Fibroblast of the aortic adventitia (primary cell): ENCODE measurements at regions not wholly inside any gene's neighbourhood (a gene's known extent, or its start where the extent isn't known, plus 50 kb on each side); places are given as distances from the start of the nearest gene placed in this dataset.
"Not testable (repeated sequence)": the region's sequence is repeated elsewhere in the genome, so short reads cannot be mapped to it uniquely, and the experiment has no call there.

ENCODE experiments used
- DNase-seq: peaks from one replicate; pipeline ENCODE4 v3.0.0-alpha.2; 2010; ENCODE audit warnings: low read depth
- H3K4me3 ChIP-seq: 2 replicates; pipeline ENCODE4 v1.5.1; 2011; ENCODE audit warnings: low read depth, mild to moderate bottlenecking, control low read depth, low read length, moderate library complexity
- TF ChIP-seq, protein P1 (sequence below): IDR thresholded peaks from 2 replicates; pipeline ENCODE4 v1.5.1; 2011; ENCODE audit warnings: mild to moderate bottlenecking, low read length, control low read depth, inconsistent platforms; ENCODE audit not compliant: insufficient read depth

DNA sequence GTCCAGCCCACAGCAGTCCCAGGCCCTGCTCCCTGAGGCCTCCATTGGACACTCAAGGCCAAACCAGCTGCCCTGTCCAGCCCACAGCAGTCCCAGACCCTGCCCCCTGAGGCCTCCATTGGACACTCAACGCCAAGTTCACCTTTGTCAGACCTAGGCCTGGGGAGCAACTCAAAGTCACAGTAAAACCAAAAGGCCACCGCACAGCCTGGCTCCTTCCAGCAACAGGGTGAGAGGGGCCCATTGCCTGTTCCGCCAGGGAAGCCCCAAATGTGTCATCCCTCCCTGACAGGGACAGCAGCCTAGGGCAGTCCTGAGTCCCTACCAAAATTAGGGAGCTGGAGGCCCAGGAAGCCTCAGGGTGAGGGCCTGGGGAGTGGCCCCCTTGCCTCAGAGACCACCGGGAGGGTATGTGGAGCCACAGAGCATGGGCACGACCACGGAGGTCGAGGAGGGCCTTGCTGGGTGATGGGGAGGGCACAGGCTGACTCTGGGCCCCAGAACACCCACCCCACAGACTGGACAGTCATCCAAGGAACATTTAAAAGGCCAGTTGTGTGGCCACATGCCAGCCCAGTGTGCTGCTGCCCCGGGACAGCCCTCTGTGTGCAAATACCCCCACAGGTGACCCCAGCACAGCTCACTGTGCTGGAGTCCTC lies 66.5 kb upstream of the PPP2R2D start:
- TF ChIP-seq, protein P1, sequence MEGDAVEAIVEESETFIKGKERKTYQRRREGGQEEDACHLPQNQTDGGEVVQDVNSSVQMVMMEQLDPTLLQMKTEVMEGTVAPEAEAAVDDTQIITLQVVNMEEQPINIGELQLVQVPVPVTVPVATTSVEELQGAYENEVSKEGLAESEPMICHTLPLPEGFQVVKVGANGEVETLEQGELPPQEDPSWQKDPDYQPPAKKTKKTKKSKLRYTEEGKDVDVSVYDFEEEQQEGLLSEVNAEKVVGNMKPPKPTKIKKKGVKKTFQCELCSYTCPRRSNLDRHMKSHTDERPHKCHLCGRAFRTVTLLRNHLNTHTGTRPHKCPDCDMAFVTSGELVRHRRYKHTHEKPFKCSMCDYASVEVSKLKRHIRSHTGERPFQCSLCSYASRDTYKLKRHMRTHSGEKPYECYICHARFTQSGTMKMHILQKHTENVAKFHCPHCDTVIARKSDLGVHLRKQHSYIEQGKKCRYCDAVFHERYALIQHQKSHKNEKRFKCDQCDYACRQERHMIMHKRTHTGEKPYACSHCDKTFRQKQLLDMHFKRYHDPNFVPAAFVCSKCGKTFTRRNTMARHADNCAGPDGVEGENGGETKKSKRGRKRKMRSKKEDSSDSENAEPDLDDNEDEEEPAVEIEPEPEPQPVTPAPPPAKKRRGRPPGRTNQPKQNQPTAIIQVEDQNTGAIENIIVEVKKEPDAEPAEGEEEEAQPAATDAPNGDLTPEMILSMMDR: no peak
- no peak for DNase-seq

DNA sequence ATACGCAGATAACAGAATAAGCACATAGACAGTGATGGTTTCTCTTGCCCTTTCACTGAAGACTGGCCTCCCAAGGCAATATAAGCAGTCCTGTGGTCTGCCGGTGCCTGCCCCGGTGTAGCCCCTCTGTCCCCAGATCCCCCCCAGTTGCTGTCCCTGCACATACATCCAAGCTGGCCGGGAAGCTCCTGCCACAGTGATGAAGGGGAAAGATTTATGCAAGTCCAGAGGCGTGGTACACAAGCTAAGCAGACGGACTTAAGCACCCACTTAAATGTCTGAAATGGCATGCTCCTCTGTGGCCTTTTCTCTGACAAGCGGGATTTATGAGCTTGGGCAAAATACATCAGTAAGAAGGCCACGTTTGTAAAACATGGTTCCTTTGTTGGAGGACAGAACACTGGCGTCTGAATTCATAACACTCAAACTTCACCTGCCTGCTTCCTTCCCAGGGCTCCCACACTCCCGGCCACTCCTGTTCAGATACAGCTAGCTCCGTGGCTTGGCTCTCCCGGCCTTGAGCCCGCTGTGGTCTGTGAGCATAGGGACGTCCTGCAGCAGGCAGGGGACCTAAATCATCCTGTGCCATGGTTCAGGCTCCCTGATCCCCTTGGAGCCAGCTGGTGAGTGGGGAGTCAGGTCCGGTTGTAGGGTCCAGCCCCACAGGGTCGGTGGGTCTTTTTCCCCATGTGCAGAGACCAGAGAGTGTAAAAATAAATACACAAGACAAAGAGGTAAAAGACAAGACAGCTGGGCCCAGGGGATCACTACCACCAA lies 61.7 kb upstream of the PPP2R2D start:
- DNase-seq: no peak
- TF ChIP-seq, protein P1: no peak
- no peak overlapping the region for H3K4me3 ChIP-seq

More for the DNA sequence above, 66.5 kb upstream of the PPP2R2D start:
- no peak overlapping the region for H3K4me3 ChIP-seq

DNA sequence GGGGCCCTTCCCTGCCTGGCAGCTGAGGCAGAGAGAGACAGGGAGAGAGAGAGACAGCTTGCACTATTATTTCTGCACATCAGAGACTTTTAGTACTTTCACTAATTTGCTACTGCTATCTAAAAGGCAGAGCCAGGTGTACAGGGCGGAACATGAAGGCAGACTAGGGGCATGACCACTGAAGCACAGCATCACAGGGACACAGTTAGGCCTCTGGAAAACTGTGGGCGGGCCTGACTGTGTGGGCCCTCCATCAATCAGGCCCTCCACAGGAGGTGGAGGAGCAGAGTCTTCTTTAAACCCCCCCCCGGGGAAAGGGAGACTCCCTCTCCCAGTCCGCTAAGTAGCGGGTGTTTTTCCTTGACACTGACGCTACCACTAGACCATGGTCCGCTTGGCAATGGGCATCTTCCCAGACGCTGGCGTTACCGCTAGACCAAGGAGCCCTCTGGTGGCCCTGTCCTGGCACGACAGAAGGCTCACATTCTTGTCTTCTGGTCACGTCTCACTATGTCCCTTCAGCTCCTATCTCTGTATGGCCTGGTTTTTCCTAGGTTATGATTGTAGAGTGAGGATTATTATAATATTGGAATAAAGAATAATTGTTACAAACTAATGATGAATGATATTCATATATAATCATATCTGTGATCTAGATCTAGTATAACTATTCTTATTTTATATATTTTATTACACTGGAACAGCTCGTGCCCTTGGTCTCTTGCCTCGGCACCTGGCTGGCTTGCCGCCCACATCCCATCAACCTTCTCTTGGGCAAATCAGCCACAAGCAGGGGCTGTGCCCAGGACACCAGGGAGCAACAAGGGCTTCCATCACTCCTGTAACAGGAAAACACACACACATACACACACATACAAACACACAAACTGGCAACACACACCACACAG lies 60.7 kb upstream of the PPP2R2D start:
- H3K4me3 ChIP-seq, DNase-seq: not testable (repeated sequence)

DNA sequence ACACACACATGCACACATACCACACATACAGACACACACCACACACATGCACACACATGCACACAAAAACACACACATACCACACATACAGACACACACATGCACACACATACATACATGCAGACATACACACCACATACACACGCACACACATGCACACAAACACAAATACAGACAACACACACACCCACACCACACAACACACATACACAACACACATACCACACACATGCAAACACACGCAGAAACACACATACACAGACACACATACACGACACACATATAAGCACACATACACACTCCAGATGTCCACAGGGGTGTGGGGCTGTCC lies 60.1 kb upstream of the PPP2R2D start:
- TF ChIP-seq, protein P1: no peak
- no peak overlapping the region for H3K4me3 ChIP-seq
- no peak for DNase-seq

DNA sequence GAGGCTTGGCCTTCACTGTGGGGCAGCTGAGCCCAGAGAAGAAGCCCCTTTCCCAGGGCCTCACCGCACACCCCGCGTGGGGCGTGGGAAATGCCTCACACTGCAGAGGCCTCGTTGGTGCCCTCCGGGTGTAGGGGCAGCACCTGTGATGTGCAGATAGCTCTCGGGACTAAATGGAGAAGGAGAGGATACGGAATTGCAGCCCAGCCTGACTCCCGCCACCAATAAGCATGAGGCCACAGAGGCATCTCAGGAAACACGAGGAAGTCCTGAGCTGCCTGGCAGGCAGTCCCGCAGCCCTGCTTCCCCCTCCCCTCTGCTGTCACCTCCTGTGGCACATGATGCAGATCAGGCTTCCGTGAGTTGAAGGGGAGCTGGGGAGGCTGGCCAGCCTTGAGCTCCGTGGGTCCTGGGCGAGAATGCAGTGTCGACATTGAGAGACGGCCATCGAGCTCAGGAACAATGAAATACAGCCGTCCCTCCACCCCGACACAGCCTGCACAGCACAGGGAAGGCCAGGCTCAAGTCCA lies 59.6 kb upstream of the PPP2R2D start:
- no peak for DNase-seq

DNA sequence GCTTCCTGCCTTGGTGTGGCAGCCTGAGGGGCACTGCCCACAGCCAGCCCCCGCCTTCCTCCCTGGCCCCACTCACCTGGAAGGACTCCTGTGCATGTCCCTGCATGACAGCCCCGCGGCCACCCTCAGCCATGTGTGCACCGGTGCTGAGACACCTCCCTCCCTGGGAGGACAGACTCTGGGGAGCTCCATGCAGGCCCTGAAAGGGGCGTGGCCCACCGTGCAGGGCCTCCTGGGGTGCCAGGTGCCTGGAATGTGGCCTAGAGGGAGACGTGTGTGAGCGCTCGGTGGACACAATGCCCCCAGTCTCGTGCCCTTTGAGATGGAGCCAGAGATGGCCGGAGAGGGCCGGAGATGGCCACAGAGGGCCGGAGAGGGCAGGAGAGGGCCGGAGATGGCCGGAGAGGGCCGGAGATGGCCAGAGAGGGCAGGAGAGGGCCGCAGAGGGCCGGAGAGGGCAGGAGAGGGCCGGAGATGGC lies 59.1 kb upstream of the PPP2R2D start:
- no peak for DNase-seq
- TF ChIP-seq, protein P1: no peak
- no peak overlapping the region for H3K4me3 ChIP-seq

More for the DNA sequence above, 59.6 kb upstream of the PPP2R2D start:
- TF ChIP-seq, protein P1: no peak
- no peak overlapping the region for H3K4me3 ChIP-seq
